ENCODE measurements at regions not wholly inside any gene's neighbourhood (a gene's known extent, or its start where the extent isn't known, plus 50 kb on each side); places are given as distances from the start of the nearest gene placed in this dataset.

DNA sequence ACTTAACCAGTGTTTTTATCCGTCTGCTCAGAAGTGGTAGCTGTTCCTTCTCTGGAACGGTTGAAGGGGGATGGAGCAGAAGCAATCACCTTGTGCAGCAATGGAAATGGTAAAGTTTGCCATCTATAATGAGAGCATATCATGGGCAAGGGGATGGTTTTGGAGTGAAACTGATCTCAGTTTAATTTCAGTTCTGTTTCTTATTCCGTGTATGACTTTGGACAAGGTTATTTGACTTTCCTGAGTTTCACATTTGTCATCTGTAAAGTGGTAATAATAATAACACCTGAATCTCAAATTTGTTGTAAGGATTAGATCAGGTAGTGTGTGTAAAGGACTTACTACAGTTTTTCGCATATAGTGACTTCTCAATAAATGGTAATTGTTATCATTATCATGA lies 106.1 kb downstream of the PCSK1 start:
- no peak overlapping the region for H3K4me3 ChIP-seq
- 92% methylated on average over 4 of the region's 4 CpGs for WGBS, 2 donors
- H3K27ac ChIP-seq, result no peak overlapping the region
- no peak for ATAC-seq (ENCODE audit: low FRiP score in 2 of 2)
- no peaks in the 10 kb centered on the region for H3K27me3 ChIP-seq
- no peak for DNase-seq
- no peaks in the 10 kb centered on the region for H3K9me3 ChIP-seq
- H3K4me1 ChIP-seq, result peaks cover 0 to 8% (median 6%) of the 10 kb centered on the region in 4 donors
- no peaks in the 10 kb centered on the region for H3K36me3 ChIP-seq
- TF ChIP-seq POLR2AphosphoS5 (IDR thresholded peaks at IDR 0.05) (no peak), POLR2A (IDR thresholded peaks at IDR 0.05) (no peak), EP300 (IDR thresholded peaks at IDR 0.05) (no peak)
- TF ChIP-seq, protein P1, sequence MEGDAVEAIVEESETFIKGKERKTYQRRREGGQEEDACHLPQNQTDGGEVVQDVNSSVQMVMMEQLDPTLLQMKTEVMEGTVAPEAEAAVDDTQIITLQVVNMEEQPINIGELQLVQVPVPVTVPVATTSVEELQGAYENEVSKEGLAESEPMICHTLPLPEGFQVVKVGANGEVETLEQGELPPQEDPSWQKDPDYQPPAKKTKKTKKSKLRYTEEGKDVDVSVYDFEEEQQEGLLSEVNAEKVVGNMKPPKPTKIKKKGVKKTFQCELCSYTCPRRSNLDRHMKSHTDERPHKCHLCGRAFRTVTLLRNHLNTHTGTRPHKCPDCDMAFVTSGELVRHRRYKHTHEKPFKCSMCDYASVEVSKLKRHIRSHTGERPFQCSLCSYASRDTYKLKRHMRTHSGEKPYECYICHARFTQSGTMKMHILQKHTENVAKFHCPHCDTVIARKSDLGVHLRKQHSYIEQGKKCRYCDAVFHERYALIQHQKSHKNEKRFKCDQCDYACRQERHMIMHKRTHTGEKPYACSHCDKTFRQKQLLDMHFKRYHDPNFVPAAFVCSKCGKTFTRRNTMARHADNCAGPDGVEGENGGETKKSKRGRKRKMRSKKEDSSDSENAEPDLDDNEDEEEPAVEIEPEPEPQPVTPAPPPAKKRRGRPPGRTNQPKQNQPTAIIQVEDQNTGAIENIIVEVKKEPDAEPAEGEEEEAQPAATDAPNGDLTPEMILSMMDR (IDR thresholded peaks at IDR 0.05), result no peak

DNA sequence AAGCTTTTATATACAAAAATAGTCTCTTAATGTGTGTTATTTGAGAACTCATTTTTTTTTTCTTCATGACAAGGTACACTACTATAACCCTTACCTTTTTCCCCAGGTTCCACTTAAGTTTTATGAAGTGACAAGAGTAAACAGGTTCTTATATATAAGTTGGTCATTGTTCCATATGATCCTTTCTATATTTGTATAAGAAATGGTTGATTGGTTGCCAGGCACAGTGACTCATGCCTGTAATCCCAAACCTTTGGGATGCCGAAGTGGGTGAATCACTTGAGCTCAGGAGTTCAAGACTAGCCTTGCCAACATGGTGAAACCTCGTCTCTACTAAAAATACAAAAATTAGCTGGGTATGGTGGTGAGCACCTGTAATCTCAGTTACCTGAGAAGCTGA lies 108.3 kb downstream of the PCSK1 start:
- H3K27me3 ChIP-seq, result no peaks in the 10 kb centered on the region
- no peak for DNase-seq
- ATAC-seq (ENCODE audit: low FRiP score in 2 of 2), result no peak
- no peaks in the 10 kb centered on the region for H3K36me3 ChIP-seq
- H3K9me3 ChIP-seq, result no peaks in the 10 kb centered on the region
- 72 to 74% methylated on average over 2 of the region's 2 CpGs for WGBS, 2 donors
- no peak overlapping the region for H3K4me3 ChIP-seq
- H3K4me1 ChIP-seq, result no peaks in the 10 kb centered on the region
- TF ChIP-seq POLR2A (IDR thresholded peaks at IDR 0.05) (no peak), POLR2AphosphoS5 (IDR thresholded peaks at IDR 0.05) (no peak), EP300 (IDR thresholded peaks at IDR 0.05) (no peak)
- TF ChIP-seq, protein P1 (IDR thresholded peaks at IDR 0.05), result no peak
- H3K27ac ChIP-seq, result no peak overlapping the region

DNA sequence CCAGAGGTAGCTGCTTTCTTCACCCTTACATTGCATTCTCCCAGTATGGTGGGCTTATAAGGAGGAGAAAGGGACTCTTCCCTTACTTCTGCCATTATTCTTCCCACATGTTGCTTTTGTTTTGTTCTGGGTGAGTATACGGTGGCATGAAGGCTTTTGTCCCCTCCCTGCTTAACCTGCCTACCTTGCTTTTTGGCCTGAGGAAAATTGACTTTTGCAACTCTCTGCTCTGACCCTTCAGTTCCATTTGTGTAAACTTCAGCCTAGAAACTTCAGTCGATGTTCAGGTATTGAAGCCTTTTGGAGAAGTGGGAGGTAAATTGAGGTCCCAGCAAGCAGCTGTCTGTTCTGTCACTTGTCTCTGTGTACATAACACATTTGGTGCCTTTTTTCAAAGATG lies 110.2 kb downstream of the PCSK1 start:
- 65 to 72% methylated on average over 2 of the region's 2 CpGs for WGBS, 2 donors
- no peak overlapping the region for H3K4me3 ChIP-seq
- DNase-seq (no peak), ATAC-seq (ENCODE audit: low FRiP score in 2 of 2) (no peak)
- H3K4me1 ChIP-seq, result no peaks in the 10 kb centered on the region
- H3K36me3 ChIP-seq, result no peaks in the 10 kb centered on the region
- TF ChIP-seq, protein P1 (IDR thresholded peaks at IDR 0.05), result no peak
- TF ChIP-seq POLR2AphosphoS5 (IDR thresholded peaks at IDR 0.05) (no peak), POLR2A (IDR thresholded peaks at IDR 0.05) (no peak), EP300 (IDR thresholded peaks at IDR 0.05) (no peak)
- no peaks in the 10 kb centered on the region for H3K9me3 ChIP-seq
- no peaks in the 10 kb centered on the region for H3K27me3 ChIP-seq
- H3K27ac ChIP-seq, result no peak overlapping the region

DNA sequence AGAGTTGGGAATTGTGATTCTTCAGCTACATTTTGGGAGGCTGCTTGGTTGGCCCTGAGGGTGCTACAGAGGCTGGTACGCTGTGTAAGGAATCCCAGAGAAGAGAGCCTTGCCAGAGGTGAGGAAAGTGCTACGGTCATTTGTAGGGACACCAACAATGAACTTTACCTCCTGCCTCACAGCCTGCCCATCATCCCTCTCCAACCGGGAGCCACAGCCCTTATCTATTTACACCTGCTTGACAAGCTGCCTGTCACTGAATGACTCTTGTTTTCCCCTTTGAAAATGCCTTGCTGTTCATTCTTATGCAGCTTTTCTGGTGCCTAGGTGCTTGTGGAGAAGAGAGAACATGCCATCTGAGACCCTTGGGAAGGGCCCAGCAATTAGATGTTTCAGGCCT lies 110.8 kb downstream of the PCSK1 start:
- H3K36me3 ChIP-seq, result no peaks in the 10 kb centered on the region
- no peak for ATAC-seq (ENCODE audit: low FRiP score in 2 of 2)
- H3K27me3 ChIP-seq, result no peaks in the 10 kb centered on the region
- no peak for DNase-seq
- TF ChIP-seq, protein P1 (IDR thresholded peaks at IDR 0.05), result no peak
- TF ChIP-seq POLR2AphosphoS5 (IDR thresholded peaks at IDR 0.05), result no peak
- no peak for TF ChIP-seq POLR2A (IDR thresholded peaks at IDR 0.05)
- no peak for TF ChIP-seq EP300 (IDR thresholded peaks at IDR 0.05)
- H3K4me3 ChIP-seq, result no peak overlapping the region
- H3K27ac ChIP-seq, result no peak overlapping the region
- H3K9me3 ChIP-seq, result no peaks in the 10 kb centered on the region
- no peaks in the 10 kb centered on the region for H3K4me1 ChIP-seq
- WGBS, 2 donors, result 68 to 83% methylated on average over 3 of the region's 3 CpGs

DNA sequence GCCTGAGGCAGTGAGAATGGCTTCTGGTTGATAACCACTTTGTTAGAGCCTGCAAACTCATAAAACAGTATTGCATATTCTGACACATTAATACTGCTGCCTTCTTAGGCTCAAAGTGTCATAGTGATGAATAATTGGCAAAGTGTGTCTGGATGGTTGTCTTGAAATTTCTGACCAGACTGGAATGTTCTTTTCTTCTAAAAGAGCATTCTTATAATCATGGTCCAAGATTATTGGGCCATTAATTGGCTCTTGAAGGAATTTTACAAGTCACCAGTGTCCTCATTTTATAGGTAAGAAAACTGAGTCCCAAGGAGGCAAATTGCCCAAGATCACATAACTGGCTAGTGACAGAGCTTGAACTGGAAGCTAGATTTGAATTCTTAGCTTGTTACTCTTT lies 111.7 kb downstream of the PCSK1 start:
- Histone ChIP-seq H3K27ac (no peak overlapping the region), H3K36me3 (no peaks in the 10 kb centered on the region), H3K9me3 (no peaks in the 10 kb centered on the region), H3K27me3 (no peaks in the 10 kb centered on the region), H3K4me1 (no peaks in the 10 kb centered on the region), H3K4me3 (no peak overlapping the region)
- DNase-seq (no peak), ATAC-seq (ENCODE audit: low FRiP score in 2 of 2) (no peak)
- TF ChIP-seq, protein P1 (IDR thresholded peaks at IDR 0.05), result no peak
- no peak for TF ChIP-seq EP300 (IDR thresholded peaks at IDR 0.05)
- no peak for TF ChIP-seq POLR2A (IDR thresholded peaks at IDR 0.05)
- TF ChIP-seq POLR2AphosphoS5 (IDR thresholded peaks at IDR 0.05), result no peak
